Epidermal melanocyte (primary cell): ENCODE measurements at regions not wholly inside any gene's neighbourhood (a gene's known extent, or its start where the extent isn't known, plus 50 kb on each side); places are given as distances from the start of the nearest gene placed in this dataset.
"Not testable (repeated sequence)": the region's sequence is repeated elsewhere in the genome, so short reads cannot be mapped to it uniquely, and the experiment has no call there.

Experiments used
- DNase-seq: peaks from one replicate; pipeline ENCODE4 v3.0.0; 2011; ENCODE audit warnings: low spot score; ENCODE audit not compliant: insufficient read length

DNA sequence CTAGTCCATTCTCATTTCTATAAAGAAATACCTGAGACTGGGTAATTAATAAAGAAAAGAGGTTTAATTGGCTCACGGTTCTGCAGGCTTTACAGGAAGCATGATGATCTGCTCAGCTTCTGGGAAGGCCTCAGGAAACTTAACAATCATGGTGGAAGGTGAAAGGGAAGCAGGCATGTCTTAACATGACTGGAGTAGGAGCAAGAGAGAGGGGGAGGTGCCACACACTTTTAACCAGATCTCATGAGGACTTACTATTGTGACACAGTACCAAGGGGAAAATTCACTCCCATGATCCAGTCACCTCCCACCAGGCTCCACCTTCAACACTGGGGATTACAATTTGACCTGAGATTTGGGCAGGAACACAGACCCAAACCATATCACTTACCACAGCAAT is 310.1 kb downstream of the SH3GL2 start:
- DNase-seq: not testable (repeated sequence)

DNA sequence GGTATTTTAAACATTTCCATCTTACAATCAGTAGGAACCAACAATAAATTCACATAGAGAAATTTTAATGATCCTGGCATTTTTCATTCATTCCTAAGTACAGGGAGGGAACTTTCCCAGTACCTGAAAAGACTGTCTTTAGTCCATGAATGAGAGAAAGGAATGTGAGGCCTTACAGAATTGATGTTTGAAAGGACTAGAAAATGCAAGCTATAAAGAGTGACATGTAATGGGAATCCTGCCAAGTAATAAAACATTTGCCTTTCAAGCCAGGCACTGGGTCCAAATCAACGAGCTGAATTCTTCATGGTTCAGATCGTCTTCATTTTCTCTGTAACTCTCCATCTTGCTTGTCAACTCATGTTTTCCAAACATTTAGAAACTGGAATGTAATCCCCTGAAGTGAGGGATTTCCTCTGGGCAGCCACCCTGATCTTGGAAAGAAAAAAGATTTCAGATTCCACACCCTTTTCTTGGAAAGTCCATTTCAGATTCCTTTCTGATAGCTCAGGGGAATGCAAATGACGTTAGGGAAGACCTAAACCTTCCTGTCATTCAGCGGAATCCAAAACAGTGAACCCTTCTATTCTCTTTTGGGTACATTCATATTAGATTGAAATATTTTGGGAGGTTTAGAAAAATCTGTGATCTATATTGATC is 315.8 kb downstream of the SH3GL2 start:
- no peak for DNase-seq

DNA sequence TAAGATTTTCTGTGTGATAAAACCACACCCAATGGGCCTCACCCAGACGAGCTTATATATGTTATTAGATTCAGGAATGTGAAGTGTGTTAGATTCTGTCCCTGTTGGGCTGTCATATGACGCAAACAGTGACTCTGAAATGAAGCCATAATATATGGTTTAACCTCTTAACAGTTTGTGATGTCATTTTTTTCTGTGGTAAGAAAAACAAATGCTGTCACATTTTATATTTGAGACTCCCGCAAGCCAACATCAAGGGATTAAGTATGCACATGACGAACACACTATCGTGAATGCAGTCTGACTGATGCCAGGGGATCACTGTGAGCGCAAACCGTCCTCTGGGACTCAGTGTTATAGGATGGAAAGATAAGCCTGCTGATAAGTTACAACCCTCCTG is 321.7 kb downstream of the SH3GL2 start:
- no peak for DNase-seq

DNA sequence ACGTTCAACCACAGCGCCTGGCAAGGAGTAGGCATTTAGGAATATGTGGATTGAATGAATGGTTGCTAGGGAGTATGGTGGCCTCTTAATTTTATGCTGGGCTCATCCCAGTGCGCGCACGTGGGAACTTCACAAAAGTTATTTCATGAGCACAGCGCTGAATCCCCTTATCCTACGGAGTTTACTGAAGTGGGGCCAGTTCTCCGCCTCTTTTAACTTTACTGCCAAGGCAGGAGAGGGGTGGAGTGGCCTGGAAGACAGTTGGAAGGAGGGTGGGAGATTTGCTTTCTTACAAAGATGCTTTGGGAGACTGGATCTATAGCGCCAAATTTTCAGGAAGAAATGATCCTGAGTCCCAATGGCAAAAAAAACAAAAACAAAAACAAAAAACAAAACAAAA is 326.5 kb downstream of the SH3GL2 start:
- DNase-seq: no peak

DNA sequence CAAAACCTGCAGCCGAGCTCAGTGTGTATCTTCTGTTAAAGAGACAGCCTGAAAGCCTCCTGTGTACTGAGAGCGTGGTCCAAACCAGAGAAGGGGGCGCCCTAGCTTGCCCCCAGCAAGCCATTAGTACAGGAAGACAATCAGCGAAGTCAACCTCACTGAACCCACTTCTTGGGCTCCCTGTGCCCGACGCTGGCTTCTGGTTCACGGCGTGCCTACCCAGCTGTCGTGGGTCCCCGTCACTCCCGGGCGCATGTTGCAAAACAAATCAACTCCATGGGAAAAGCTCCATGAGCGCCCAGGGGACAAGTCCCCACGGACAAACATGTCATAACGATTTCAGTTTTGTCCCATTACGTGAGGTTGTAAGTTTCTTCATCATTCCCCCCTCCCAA is 326.9 kb downstream of the SH3GL2 start:
- DNase-seq: no peak

DNA sequence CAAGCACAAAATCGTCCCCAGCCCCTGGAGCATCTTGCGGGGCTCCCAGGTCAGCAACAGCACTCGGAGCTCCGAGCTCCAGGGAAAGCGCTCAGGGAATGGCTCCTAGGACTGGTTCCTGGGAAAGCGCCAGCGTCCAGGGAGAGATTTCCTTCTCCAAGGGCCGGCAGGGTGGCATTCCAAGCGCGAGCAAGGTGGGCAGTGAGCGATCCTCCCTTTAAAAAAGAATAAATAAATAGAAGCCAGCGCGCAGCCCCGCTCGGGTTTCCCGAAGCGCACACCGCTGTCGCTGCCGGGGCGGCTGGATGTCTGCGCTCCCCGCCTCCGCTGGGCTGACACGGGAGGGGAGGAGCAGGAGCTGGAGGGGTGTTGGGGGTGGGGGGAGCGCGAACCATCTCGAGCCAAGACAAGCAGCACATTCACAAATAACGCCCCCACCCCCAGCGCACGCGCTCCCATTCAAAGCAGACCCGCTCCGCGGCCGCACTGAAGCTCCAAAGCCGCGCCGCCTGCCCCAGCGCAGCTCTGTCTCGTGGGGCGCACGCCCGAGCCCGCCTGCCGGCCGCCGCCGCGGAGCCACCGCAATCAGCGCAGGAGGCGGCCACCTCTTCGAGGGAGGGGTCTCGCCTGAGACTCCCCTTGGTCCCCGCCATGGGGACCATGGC is 327.4 kb downstream of the SH3GL2 start:
- DNase-seq: no peak

DNA sequence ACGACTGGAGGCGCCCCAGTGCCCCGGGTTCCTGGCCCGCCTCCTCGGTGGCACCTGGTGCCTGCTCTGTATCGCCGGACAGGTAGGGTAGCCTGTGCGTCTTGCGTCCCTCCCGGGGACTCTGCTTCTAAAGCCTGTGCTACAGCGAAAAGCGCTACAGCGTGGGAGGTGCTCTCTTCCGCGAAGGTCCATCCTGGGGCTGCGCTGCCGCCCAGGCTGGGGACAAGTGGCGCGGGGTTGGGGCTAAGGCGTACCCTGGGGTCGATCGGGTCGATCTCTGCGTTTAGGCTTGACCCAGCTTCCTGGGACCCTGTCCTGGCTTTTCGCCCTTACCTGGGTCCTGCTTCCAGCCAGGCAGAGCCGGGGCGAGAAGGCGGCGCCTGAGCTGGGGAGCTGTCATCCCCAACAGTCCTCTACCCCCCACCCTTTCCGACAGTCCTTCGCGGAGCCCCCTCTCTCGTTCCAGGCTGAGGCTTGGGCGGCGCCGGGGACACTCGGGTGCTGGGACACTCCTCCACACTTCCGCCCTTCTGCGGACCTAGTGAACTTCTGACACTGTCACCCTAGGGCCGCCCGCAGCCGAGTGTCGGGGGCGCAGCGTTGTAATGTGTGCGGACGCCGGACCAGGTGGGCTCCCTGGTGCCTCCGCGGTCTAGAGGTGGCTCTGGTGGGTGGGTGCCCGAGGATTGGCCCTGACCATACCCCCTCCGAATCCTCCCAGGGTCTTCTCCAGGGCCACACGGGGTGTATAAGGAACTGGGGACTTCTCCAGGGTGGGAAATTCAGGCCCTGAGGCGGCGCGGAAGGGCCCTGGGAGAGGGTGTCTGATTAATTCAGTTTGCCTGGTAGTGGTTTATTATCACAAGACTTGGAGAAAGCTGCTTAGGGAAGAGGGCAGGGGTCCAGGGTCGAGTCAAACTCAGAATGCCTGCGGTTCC is 328.2 kb downstream of the SH3GL2 start:
- no peak for DNase-seq

DNA sequence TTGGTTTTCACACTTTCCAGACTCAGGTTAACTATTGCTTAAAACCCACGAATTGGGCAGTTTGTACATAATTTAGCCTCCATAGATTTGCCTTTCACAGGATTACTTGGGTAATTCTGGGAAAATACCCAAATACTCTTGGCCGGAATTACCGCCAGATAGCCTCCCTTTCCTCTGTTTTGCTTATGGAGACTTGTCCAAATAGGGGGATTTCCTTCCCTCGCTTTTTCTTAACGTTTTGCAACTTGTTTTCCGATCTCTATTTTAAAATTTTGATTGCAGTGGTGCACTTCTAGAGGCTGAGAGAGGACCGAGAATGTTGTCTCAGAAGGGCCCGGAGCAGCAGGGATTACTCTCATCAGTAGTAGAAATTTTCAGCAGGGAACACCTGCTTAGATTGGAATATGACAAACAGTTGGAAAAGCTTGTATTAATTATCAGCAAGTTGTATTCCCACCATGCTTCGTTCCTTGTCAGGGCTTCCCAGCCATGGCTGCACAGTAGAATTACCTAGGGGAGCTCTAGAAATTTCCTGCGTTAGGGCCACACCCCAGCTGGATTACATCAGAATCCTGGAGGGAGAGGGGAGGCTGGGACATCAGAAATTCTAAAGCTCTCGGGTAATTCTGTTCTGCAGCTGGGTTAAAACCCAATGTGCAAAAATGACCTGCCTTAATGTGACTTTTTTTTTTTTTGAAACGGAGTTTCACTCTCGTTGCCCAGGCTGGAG is 329.1 kb downstream of the SH3GL2 start:
- DNase-seq: no peak

DNA sequence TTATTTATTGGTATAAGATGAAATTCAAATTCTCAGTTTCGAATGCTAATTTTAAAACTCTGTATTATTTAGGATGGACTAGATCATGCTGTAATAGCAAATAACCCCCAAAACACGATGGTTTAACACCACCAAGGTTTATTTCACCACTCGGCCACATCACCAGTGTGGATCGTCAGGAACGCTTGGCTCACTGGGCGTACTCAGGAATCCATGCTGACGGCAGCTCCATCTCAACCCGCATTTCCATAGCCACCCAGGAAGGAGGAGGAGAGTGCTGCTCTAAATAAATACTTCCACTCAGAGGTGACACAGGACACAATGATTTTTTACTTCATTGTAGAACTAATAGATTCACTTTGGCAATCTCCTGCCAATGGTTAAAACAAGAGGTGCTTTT is 347.4 kb downstream of the SH3GL2 start:
- no peak for DNase-seq

DNA sequence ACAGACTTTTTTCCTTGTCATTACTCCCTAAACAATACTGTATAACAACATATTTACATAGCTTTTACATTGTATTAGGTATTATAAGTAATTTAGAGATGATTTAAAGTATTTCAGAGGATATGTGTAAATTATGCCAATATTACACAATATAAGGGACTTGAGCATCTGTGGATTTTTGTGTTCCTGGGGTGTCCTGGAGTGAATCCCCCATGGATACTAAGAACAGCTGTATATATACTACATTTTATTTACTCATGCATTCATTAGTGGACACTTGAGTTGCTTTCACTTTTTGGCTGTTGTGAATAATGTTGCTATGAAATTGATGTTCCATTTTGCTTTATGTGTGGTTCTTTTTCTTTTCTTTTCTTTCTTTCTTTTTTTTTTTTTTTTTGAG is 348.8 kb downstream of the SH3GL2 start:
- DNase-seq: no peak

DNA sequence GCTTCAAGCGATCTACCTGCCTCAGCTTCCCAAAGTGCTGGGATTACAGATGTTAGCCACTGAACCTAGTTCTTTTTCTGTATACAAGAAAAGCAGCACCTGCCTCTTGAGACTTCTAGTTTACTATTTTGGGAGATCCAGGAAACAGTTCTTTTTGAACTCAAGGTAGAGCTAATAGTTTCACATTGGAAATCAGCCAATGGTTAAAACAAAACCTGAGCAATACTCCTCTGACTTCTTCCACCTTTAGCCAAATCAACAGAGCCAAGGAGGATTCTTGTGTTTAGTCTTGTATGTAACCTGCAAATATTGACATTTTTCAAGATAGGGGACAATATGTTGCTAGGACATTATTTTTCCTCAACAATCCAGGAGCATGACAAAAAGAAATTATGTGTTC is 349.4 kb downstream of the SH3GL2 start:
- no peak for DNase-seq

DNA sequence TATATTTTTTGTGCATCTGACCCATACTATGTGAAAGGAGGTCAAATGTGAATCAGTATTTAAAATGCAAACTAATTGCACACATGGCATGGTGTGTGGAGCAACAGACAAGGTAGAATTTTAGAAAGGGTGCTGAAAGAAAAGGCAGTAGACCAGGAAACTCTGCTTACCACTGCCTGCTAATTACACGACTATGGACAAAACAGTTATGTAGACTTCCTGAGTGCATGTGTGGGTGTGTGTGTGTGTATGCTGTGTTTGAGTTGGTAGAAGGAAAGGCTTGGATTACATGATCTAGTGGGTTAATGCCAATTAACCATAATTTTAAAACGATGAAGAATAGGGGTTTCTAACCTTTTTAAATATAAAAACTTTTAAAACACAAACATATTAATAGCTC is 349.9 kb downstream of the SH3GL2 start:
- no peak for DNase-seq

DNA sequence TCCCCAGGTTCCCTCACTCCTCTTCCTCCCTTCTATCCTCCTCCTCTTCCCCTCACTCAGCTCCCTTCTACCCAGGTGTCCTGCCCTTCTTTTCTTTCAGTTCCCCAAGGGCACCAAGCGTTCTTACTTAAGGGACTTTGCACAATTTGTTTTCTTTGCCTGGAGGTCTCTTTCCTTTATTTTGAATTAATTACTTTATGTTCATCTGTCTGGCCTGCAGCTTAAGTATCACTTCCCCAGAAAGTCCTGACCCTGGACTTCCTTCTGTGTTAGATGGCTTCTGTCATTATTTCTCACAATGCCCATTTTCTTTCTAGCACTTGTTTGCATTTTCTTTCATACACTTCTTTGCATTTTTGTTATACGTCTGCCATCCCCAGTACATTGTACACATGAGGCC is 350.6 kb downstream of the SH3GL2 start:
- DNase-seq: no peak

DNA sequence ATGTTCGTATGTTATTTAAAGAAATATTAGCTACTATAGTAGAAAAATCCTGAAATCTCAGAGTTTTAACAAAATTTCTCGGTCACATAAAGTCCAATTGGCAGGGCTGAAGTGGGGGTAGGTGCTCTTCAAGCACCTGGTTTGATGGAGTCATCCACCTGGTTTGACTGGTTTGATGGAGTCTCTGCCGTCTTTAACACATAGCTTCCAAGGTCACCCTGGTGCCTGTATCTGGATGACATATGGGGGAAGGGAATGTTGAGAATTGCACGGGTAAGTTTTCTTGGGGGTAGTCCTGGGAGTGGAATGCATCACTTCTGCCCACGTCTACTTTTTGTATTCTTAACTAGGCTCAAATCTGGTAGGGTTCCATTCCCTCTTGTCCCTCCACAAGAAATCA is 351.2 kb downstream of the SH3GL2 start:
- no peak for DNase-seq

DNA sequence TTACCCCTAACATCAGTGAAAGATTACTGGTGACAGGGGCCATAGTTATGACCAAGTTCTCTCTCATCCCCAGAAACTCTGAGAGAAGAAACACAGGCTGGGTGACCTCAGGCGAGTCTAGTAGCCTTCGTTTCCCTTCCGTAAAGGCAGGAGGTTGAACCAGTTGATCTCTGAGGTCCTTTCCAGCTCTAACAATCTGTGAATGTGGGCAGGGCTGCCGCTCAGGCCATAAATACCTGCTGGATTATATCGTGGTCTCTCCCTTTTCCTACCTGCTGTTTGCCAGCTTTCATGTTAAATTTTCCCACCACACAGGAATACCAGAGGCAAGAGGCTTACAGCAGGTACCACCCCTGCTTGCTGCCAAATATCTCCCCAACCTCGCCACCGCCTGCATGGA is 357.5 kb downstream of the SH3GL2 start:
- DNase-seq: no peak

DNA sequence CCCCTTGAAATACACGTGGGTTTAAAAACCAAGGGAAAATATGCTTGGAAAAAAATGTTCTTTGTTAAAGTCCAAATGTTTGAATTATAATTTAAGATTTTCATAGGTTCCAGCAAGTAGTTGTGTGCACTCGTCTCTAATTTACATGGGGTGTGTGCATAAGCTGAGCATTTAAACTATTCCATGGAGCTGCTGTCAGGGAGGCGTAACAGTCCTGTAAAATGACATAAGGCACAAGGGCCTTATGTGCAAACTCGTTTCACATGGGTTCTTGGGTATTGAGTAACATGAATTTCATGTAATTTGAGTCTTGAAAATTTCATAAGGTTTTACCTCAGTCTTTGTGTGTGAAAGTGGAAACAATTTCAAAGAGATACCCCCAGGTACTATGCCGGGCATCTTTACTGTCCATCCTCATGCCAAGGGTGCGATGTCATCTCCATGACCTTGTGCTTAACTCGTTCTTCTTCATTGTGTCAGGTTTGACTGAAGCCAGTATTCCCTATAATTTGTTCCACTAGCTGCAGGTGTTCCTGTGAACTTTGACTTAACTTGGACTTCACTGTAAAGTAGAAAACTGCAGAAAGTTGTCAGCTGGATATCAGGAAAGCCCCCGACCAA is 359.3 kb downstream of the SH3GL2 start:
- no peak for DNase-seq

DNA sequence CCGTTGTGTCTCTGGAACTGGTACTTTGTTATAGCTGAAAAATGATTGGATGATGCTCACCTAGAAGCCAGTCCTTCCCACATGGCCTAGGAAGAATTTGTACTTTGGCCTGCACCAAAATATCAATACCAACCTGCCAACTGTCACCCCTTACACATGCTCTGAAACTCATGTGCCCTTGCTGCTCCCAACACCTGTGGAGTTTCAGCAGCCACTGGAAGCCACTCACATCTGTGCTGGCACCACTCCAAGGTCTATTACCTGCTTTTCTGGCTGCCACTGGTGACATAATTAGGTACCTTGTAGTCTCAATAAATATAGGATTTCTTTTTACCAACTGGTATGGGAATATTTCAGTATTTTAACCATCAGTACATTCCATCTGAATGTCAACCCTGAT is 363.6 kb downstream of the SH3GL2 start:
- no peak for DNase-seq

DNA sequence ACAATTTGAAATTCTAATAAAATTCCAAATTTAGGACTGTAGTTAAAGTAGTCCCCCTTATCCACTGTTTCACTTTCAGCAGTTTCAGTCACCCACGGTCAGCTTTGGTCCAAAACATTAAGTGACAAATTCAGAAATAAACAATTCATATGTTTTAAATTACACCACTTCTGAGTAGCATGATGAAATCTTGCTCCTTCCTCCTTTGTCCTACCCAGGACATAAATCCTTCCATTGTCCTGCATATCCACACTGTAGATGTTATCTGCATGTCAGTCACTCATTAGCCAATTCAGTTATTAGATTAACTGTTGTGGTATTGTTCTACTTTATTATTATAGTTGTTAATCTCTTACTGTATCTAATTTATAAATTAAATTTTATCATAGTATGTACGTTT is 376.5 kb downstream of the SH3GL2 start:
- DNase-seq: no peak

DNA sequence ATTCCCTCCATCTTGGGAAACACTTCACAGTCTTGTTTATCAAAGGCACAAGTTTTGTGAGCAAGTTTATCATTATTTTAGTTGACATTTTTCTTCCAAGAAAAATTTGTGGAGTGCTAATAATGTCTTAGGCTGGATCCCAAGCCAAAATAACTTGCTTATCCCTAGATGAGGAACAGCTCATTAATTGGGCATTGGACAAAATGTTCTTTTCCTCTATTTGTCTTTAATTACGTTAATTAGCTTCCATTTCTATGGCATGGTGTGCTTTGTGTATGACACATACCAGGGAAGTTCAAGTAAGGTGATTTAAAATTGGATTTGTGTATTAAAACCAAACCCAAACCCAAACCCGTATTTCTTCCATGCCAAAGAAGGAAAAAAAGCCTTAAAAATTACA is 379.5 kb downstream of the SH3GL2 start:
- no peak for DNase-seq

DNA sequence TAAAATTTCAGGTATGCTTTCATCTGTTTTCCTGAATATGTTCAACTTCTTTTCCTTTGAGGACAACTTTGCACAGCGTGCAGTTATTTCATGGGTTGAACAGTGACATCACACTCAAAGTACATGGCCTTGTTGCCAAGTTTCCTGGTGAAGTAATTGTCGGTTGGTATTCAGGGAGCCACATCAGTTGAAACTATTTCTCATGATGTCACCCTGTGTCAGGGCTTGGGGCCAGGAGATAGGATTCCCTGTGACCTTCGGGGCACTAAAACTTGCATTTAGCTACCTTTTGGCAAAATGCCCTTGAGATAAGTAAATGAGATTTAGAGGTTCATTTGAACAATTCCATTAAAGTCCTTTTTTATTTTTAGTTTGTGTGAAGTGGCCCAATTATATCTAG is 383.9 kb downstream of the SH3GL2 start:
- DNase-seq: no peak

DNA sequence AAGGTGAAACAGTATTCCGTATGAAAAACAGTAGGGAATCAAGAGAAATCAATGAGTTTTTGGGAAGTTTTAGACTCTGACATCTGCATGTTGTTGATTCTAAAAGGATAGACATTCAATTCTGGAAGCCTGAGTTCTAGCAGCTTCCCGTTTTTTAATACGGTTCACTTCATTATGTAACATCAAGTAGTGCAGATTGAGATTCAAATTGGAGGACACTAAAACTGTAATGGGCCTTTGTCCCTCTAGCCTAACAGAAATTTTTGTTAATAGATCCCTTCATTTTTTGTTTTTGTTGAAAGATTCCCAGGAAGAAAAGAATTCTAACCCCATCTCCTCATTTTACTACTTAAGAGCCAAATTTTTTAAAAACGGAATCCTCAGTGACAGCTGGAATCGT is 384.6 kb downstream of the SH3GL2 start:
- no peak for DNase-seq
